Choroid plexus epithelial cell (primary cell): ENCODE measurements at regions not wholly inside any gene's neighbourhood (a gene's known extent, or its start where the extent isn't known, plus 50 kb on each side); places are given as distances from the start of the nearest gene placed in this dataset.
A peak's percentile ranks its signal among the peaks of the same experiment; 100 is the strongest.

Experiments
- DNase-seq: peaks from one replicate; pipeline ENCODE4 v3.0.0-alpha.2; 2010; ENCODE audit warnings: low read depth
- H3K4me3 ChIP-seq: 2 replicates; pipeline ENCODE4 v1.5.1; 2011; ENCODE audit warnings: low read depth, mild to moderate bottlenecking, control low read depth, low read length, moderate library complexity
- CTCF ChIP-seq: conservative IDR thresholded peaks from 2 replicates; pipeline ENCODE4 v1.5.1; 2011; ENCODE audit warnings: low read depth, mild to moderate bottlenecking, control low read depth, inconsistent platforms, low read length, moderate library complexity

GRCh38 chr9:84103651-84104377 is 123.2 kb downstream of the RMI1 start:
- DNase-seq = no peak
- TF ChIP-seq CTCF = no peak
- no peak overlapping the region for H3K4me3 ChIP-seq

GRCh38 chr9:84107081-84107480 is 126.5 kb downstream of the RMI1 start:
- TF ChIP-seq CTCF = no peak
- no peak overlapping the region for H3K4me3 ChIP-seq
- DNase-seq = no peak

- no peak for DNase-seq
- H3K4me3 ChIP-seq = no peak overlapping the region
- TF ChIP-seq CTCF = no peak
Observed at GRCh38 chr9:84107995-84108394, 127.4 kb downstream of the RMI1 start.

- DNase-seq = peak; percentile 1
- H3K4me3 ChIP-seq = no peak overlapping the region
- no peak for TF ChIP-seq CTCF
Observed at GRCh38 chr9:84111726-84112125, 131.1 kb downstream of the RMI1 start.

GRCh38 chr9:84121991-84122523 is 141.5 kb downstream of the RMI1 start:
- DNase-seq = peak; percentile 42
- H3K4me3 ChIP-seq = no peak overlapping the region
- no peak for TF ChIP-seq CTCF

GRCh38 chr9:84122572-84122971 is 142.0 kb downstream of the RMI1 start:
- H3K4me3 ChIP-seq = no peak overlapping the region
- no peak for TF ChIP-seq CTCF
- no peak for DNase-seq
